ENCODE measurements at regions not wholly inside any gene's neighbourhood (a gene's known extent, or its start where the extent isn't known, plus 50 kb on each side); places are given as distances from the start of the nearest gene placed in this dataset.

GRCh38 chr3:42013691-42014457, 52.0 kb upstream of the ULK4 start:
- DNase-seq (ENCODE audit: low spot score), result no peak
- no peak for FAIRE-seq

GRCh38 chr3:42012935-42013690, 51.2 kb upstream of the ULK4 start:
- no peak for FAIRE-seq
- DNase-seq (ENCODE audit: low spot score), result no peak

- FAIRE-seq (no peak), DNase-seq (ENCODE audit: low spot score) (no peak)
These were observed 50.6 kb upstream of the ULK4 start for GRCh38 chr3:42012383-42012934.
